Dendritic cell treated with granulocyte-macrophage colony-stimulating factor and Interleukin-4, amounts not matched to agents 40 ng/mL and 50 ng/mL, for 4 days (primary cell): ENCODE measurements at regions not wholly inside any gene's neighbourhood (a gene's known extent, or its start where the extent isn't known, plus 50 kb on each side); places are given as distances from the start of the nearest gene placed in this dataset.

Experiments
- H3K27ac Mint-ChIP-seq: one replicate; pipeline ENCODE4 v1.8.0; 2022; ENCODE audit warnings: mild to moderate bottlenecking, mixed read lengths
- H3K27me3 Mint-ChIP-seq: one replicate; pipeline ENCODE4 v1.8.0; 2022; ENCODE audit warnings: mild to moderate bottlenecking, mixed read lengths
- H3K36me3 Mint-ChIP-seq: one replicate; pipeline ENCODE4 v1.8.0; 2022; ENCODE audit warnings: low read depth, mixed read lengths
- H3K4me1 Mint-ChIP-seq: one replicate; pipeline ENCODE4 v1.8.0; 2022; ENCODE audit warnings: low read depth, mixed read lengths
- H3K4me3 Mint-ChIP-seq: one replicate; pipeline ENCODE4 v1.8.0; 2022; ENCODE audit warnings: mild to moderate bottlenecking, moderate library complexity, mixed read lengths
- H3K9me3 Mint-ChIP-seq: one replicate; pipeline ENCODE4 v1.8.0; 2022; ENCODE audit warnings: mixed read lengths
- intact Hi-C: fragments of 100-400 bp; cut with micrococcal nuclease; formaldehyde crosslinking; loops from one replicate; pipeline ENCODE4 v1.15.0; 2022

DNA sequence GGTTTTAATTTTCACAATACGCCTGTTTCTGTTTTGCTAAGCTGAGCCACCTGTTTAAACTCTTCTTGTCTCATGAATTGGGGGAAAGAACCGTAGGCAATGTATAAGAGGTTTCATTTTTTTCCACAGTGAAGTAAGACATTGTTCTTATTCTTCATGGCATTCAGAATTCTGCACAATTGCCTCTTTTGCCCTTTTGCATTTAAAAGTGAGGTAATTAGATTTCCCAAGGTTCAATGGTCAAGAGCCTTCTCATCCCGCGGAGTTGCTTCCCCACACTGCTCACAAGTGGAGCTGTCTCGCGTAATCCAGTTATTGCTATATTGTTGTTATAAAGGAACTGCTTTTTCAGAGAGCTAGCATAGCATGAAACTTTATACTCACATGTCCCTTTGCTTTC is 90.9 kb upstream of the SPRY1 start:
- Mint-ChIP-seq H3K27me3 (no peaks in the 10 kb centered on the region), H3K27ac (no peak overlapping the region), H3K36me3 (no peaks in the 10 kb centered on the region), H3K4me1 (peaks cover 7% of the 10 kb centered on the region), H3K4me3 (no peak overlapping the region), H3K9me3 (no peaks in the 10 kb centered on the region)
- intact Hi-C loops = no loop called here

DNA sequence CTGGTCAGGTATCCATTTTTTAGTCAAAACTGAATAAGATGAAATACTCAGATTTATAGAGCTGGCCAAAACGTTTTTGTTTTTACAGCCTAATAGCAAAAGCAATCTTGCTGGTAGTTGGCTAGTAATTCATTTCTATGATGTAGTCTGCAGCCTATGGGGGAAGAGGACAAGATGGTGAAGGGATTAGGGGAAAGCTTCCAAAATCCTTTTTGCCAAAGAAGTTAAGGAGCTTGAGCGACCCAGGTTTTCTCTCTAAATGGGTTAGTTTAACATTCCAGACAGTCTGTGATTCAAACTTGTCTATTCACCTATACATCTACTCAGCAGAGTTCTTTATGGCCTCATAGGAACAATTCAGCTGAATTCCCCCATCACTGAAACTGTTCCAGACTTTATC is 89.8 kb upstream of the SPRY1 start:
- no peaks in the 10 kb centered on the region for H3K27me3 Mint-ChIP-seq
- H3K36me3 Mint-ChIP-seq = no peaks in the 10 kb centered on the region
- no peaks in the 10 kb centered on the region for H3K9me3 Mint-ChIP-seq
- no peak overlapping the region for H3K4me3 Mint-ChIP-seq
- no peak overlapping the region for H3K27ac Mint-ChIP-seq
- H3K4me1 Mint-ChIP-seq = peaks cover 5% of the 10 kb centered on the region
- intact Hi-C loops = no loop called here

DNA sequence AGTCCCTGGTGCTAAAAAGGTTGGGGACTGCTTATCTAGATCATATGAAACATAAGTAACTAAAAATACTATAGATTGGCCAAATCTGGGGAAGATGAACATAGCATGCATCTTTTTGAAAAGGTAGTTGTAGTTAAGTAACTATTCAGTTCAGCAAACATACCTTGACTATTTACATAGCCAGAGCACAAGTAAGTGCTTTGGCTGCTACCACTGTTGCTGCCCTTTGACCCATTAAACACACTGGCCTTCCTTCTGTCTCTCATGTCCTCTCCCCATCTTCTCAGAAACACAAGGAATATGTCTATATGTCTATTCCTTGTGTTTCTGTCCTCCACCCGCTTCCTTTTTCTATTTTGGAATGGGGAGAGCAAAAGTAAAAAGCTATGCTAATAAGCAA is 87.9 kb upstream of the SPRY1 start:
- no peaks in the 10 kb centered on the region for H3K9me3 Mint-ChIP-seq
- H3K27ac Mint-ChIP-seq = no peak overlapping the region
- no peaks in the 10 kb centered on the region for H3K27me3 Mint-ChIP-seq
- H3K36me3 Mint-ChIP-seq = no peaks in the 10 kb centered on the region
- no peaks in the 10 kb centered on the region for H3K4me1 Mint-ChIP-seq
- no peak overlapping the region for H3K4me3 Mint-ChIP-seq
- intact Hi-C loops = no loop called here

DNA sequence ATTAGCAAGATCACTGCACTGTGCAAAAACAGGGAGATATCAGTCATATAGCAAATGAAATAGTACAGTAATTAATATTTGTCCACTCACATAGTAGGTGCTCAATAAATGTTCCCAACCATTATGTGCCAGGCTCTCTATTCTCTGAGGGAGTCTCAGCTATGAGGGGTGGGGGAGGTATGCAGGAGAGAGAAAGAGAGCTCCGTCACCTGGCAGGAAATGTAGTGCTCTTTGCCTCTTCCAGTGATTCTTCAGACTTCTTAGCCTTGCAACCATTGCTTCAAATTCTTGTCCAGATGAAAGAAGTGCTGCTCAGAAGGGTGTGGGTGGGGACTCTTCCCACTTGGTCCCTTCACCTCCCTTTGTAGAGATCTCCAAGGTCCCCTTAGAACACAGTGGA is 84.5 kb upstream of the SPRY1 start:
- no peak overlapping the region for H3K4me3 Mint-ChIP-seq
- no peak overlapping the region for H3K27ac Mint-ChIP-seq
- H3K27me3 Mint-ChIP-seq = no peaks in the 10 kb centered on the region
- no peaks in the 10 kb centered on the region for H3K9me3 Mint-ChIP-seq
- H3K4me1 Mint-ChIP-seq = no peaks in the 10 kb centered on the region
- no peaks in the 10 kb centered on the region for H3K36me3 Mint-ChIP-seq
- intact Hi-C loops = no loop called here

DNA sequence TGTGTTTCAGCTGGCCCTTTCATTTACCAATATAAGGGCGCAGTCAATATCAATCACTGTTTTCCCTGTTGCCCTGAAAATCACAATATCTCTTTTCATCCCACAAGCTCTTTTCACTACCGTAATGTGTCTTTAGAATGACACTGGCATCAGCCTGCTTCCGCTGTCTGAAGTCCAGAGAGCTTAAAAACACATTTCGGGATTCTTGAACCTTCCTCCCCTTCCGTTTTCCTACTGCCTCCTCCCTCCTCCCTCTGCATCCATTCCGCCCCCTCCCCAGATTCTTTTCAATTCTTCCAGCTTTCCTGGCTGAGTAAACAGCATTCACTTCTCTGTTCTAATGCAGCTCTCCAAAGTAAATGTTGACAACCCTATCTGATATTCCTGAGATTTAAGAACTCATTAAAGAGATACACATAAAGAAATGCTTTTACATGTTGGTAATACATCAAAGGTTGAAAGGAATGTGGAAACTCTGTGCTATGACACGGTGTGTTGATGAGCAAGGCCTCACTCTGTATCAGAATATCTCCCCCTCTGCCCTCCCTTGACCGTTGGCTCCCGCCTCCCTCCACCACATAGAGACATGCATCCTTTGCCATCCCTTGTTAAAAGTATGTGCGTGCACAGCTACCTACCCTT is 83.5 kb upstream of the SPRY1 start:
- intact Hi-C loops = no loop called here
- Mint-ChIP-seq H3K4me1 (no peaks in the 10 kb centered on the region), H3K27me3 (no peaks in the 10 kb centered on the region), H3K4me3 (no peak overlapping the region), H3K36me3 (no peaks in the 10 kb centered on the region), H3K27ac (no peak overlapping the region), H3K9me3 (no peaks in the 10 kb centered on the region)

DNA sequence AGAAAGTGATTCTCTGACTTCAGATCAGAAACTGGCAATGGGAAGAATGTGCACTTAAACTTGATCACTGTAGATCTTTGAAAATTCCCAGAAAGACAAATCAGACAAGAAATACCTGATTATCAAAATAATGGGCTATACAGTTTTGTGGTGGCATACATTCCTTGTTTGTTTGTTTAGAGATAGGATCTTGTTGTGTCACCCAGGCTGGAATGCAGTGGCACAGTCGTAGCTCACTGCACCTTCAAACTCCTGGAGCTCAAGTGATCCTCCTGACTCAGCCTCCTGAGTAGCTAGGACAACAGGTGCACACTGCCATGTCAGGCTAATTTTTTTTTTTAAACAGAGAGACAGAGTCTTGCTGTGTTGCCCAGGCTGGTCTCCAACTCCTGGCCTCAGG is 81.0 kb upstream of the SPRY1 start:
- intact Hi-C loops = no loop called here
- no peaks in the 10 kb centered on the region for H3K36me3 Mint-ChIP-seq
- H3K4me3 Mint-ChIP-seq = no peak overlapping the region
- H3K27ac Mint-ChIP-seq = no peak overlapping the region
- no peaks in the 10 kb centered on the region for H3K27me3 Mint-ChIP-seq
- no peaks in the 10 kb centered on the region for H3K4me1 Mint-ChIP-seq
- H3K9me3 Mint-ChIP-seq = no peaks in the 10 kb centered on the region

DNA sequence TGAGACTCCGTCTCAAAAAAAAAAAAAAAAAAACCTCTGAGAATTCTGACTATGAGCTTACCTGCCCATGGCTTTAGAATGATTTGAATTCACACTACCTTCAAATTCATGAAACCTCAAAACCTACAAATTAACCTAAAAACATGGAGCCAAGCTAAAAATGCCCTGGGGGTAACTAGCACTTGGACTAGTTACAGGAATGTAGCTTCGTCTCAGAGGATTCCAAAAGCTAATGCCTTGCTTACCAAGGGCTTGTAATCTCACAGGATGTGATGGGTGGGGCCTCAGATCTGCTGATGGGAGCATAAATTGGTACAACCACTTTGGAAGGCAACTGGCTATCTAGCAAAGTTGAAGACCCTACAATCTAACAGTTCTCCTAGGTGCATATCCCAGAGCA is 79.4 kb upstream of the SPRY1 start:
- H3K9me3 Mint-ChIP-seq = peaks cover 13% of the 10 kb centered on the region
- no peak overlapping the region for H3K4me3 Mint-ChIP-seq
- intact Hi-C loops = no loop called here
- no peak overlapping the region for H3K27ac Mint-ChIP-seq
- H3K4me1 Mint-ChIP-seq = no peaks in the 10 kb centered on the region
- no peaks in the 10 kb centered on the region for H3K27me3 Mint-ChIP-seq
- no peaks in the 10 kb centered on the region for H3K36me3 Mint-ChIP-seq

DNA sequence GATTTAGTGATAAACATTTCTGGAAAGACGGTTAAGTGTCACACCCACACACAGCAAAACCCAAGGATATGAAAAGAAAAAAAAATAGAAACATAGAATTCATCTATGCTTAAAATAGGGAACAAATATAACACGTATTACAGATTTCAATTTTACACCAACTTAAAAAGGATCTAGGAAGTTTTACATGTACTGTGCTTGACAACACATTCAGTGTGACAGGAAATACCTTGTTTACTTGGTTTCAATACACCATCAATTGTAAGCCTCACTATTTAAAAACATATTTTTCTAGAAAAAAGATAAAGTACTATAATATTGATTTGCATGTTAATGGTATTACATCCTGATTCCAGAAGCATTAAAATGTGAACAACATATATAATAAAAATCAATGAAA is 77.0 kb upstream of the SPRY1 start:
- no peaks in the 10 kb centered on the region for H3K27me3 Mint-ChIP-seq
- intact Hi-C loops = no loop called here
- H3K9me3 Mint-ChIP-seq = peaks cover 27% of the 10 kb centered on the region
- H3K4me1 Mint-ChIP-seq = no peaks in the 10 kb centered on the region
- H3K27ac Mint-ChIP-seq = no peak overlapping the region
- H3K4me3 Mint-ChIP-seq = no peak overlapping the region
- no peaks in the 10 kb centered on the region for H3K36me3 Mint-ChIP-seq

DNA sequence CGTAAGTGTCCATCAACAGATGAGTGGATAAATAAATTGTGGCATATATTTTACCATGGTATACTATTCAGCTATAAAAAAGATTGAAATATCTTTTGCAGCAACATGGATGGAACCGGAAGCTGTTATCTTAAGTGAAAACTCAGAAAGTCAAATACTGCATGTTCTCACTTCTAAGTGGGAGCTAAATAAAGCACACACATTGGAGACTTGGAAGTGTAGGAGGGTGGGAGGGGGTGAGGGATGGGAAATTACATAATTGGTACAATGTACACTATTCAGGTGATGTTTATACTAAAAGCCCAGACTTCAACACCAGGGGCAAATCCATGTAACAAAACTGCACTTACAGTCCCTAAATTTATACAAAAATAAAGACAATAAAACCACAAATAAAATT is 72.6 kb upstream of the SPRY1 start:
- peaks cover 16% of the 10 kb centered on the region for H3K4me1 Mint-ChIP-seq
- intact Hi-C loops = no loop called here
- H3K4me3 Mint-ChIP-seq = no peak overlapping the region
- no peak overlapping the region for H3K27ac Mint-ChIP-seq
- no peaks in the 10 kb centered on the region for H3K36me3 Mint-ChIP-seq
- H3K27me3 Mint-ChIP-seq = no peaks in the 10 kb centered on the region
- H3K9me3 Mint-ChIP-seq = peaks cover 27% of the 10 kb centered on the region

DNA sequence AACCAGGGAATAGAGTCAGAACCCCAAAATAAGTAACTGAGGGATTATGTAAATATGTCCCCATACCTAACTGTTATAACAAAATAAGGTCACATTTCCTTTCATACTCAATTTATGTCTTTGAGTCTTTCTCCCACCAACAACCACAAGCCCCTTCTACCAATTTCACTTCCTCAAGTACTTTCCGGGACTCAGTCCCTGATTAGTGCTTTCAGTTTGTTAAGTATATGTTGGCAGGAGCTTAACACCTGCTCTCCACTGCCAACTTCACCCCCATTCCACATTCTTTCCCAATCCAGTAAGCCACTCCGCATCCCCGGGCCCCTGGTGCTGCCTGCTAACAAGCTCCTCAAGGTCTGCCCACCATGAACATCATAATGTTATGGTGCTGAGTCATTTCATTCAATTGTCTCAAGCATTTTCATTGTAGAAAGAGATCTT is 71.3 kb upstream of the SPRY1 start:
- H3K4me1 Mint-ChIP-seq = peaks cover 16% of the 10 kb centered on the region
- no peaks in the 10 kb centered on the region for H3K36me3 Mint-ChIP-seq
- H3K27ac Mint-ChIP-seq = no peak overlapping the region
- peak overlapping the region; percentile 72 for H3K4me3 Mint-ChIP-seq
- H3K9me3 Mint-ChIP-seq = peaks cover 27% of the 10 kb centered on the region
- H3K27me3 Mint-ChIP-seq = no peaks in the 10 kb centered on the region
- intact Hi-C loops = no loop called here

DNA sequence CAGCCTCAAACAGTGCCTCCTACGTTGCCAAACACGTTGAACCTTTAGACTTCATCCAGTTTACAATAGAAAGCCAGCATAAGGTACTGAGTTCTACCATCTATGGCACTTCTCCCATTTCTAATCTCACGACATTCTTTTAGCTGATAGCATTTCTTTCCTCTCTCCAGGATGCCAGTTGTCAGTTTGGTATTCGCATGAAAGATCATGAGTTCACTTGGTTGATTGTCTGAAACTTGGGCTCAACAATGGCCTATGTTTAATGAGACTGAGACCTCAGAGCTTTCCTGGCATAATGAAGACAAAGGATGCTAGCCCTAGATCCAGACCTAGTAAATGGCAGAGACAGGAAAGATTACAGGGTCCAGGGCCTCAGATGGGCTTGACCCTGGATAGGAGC is 69.2 kb upstream of the SPRY1 start:
- Mint-ChIP-seq H3K27me3 (no peaks in the 10 kb centered on the region), H3K9me3 (peaks cover 19% of the 10 kb centered on the region), H3K4me1 (peaks cover 16% of the 10 kb centered on the region), H3K27ac (no peak overlapping the region), H3K36me3 (no peaks in the 10 kb centered on the region), H3K4me3 (no peak overlapping the region)
- intact Hi-C loops = no loop called here

DNA sequence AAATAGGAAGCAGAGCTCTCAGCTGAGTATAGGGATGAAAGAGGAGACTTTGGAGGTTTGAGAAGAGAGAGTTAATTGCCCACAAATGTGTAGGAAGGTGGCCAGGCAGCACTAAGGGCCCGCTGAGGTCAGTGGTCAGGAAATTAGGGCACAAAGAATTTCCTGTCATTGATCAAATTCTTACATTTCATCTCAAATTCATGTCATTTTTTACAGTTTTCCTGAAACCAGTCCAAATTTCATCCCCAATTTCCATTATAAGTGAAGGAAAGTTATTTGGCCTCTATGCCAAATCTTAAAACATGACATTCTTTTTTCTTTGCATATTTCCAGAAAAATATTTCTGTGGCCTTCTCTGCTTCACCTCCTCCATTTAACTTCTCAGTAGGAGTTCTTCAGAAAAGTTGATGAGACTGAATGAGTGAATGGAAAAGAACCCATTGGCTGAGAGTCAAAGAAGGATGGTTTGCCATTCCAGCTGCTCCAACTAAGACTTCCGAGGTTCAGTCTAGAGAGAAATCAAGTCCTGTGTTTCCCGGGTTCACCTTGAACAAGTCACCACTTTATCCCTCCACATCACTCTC is 68.7 kb upstream of the SPRY1 start:
- Mint-ChIP-seq H3K27ac (no peak overlapping the region), H3K4me1 (peaks cover 16% of the 10 kb centered on the region), H3K9me3 (peaks cover 13% of the 10 kb centered on the region), H3K4me3 (no peak overlapping the region), H3K36me3 (no peaks in the 10 kb centered on the region), H3K27me3 (no peaks in the 10 kb centered on the region)
- intact Hi-C loops = no loop called here

DNA sequence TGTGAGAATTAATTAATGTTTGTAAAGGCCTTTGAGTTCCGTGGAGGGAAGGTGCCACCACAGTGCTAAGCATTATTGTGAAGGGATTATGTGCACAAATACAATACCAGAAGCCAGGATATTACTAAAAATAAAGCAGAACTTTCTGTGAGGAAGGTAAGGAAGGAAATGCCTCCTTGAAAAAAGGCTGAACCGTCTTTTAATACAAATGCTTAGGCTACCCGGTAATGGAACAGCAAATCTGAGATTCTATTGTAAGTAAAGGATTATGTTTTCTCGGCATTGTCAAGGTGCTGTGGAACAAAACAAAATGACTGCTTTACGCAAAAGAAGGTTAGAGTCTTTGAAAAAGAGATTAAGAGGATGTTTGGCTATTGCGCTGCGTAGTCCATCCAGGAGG is 57.9 kb upstream of the SPRY1 start:
- intact Hi-C loops = no loop called here
- Mint-ChIP-seq H3K4me3 (no peak overlapping the region), H3K27me3 (no peaks in the 10 kb centered on the region), H3K27ac (no peak overlapping the region), H3K4me1 (peaks cover 24% of the 10 kb centered on the region), H3K36me3 (no peaks in the 10 kb centered on the region), H3K9me3 (peaks cover 15% of the 10 kb centered on the region)

DNA sequence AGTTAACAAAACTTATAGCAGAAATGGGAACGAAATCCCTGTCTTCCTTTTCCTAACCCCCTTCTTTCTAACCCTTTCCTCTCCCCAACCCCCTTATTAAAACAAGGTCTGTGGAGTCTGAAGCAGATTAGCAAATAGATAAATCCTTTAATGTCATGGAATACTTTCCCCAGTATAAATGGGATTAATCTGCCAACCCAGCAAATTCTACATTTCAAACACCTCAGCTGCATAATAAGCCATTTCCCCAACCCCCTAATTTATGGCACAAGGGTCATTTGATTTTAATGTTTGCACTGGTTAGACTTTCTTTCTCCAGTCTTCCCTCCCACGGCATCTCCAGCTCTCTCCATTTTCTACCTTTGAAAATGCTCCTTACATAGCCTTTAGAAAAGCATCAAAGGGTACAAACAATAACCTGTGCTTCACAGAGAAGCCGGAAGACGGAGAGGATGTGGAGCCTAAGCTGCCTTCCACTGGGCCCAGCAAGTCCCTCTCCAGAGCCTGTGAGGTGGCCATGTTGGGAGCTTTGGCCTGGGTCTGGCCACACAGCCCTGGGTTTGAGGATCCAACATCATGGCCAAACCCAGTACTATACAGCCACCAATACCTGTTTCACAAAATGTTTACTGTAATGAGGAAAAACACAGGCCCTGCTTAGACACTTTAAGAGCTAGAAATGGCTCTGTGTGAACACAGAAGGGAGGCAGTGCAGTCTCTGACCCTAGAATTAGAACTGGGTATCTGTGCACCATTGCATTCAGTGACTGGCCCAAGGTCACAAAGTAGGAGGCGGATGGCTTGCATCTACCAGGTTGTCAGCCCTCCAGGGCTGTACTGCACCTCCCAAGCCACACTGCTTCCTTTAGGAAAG is 56.9 kb upstream of the SPRY1 start:
- H3K4me1 Mint-ChIP-seq = peaks cover 32% of the 10 kb centered on the region
- no peaks in the 10 kb centered on the region for H3K27me3 Mint-ChIP-seq
- H3K27ac Mint-ChIP-seq = no peak overlapping the region
- H3K4me3 Mint-ChIP-seq = no peak overlapping the region
- peaks cover 5% of the 10 kb centered on the region for H3K9me3 Mint-ChIP-seq
- intact Hi-C loops = no loop called here
- H3K36me3 Mint-ChIP-seq = no peaks in the 10 kb centered on the region
